ENCODE measurements at regions not wholly inside any gene's neighbourhood (a gene's known extent, or its start where the extent isn't known, plus 50 kb on each side); places are given as distances from the start of the nearest gene placed in this dataset.

GRCh38 chr22:25396615-25397200 lies 167.8 kb upstream of the GRK3 start:
- Histone ChIP-seq H3K27ac (ENCODE audit: low read depth in 1 of 2, low read length in 2 of 2) (peak overlapping the region in 1 of 2 donors; percentile 27), H3K4me3 (ENCODE audit: low read depth in 1 of 3, low read length in 3 of 3) (no peak overlapping the region), H3K9me3 (ENCODE audit: control insufficient read depth in 4 of 4, low read length in 3 of 4) (no peaks in the 10 kb centered on the region), H3K36me3 (ENCODE audit: control insufficient read depth in 4 of 4, insufficient read depth in 3 of 4, low read depth in 1 of 4, low read length in 3 of 4) (no peaks in the 10 kb centered on the region), H3K9ac (ENCODE audit: low read depth in 1 of 2, low read length in 2 of 2) (no peak overlapping the region), H3K4me1 (ENCODE audit: control insufficient read depth in 4 of 4, insufficient read depth in 4 of 4, low read length in 3 of 4) (peaks cover 27 to 59% (median 40%) of the 10 kb centered on the region in 4 donors), H3K27me3 (ENCODE audit: control insufficient read depth in 4 of 4, insufficient read depth in 4 of 4, low read length in 3 of 4) (no peaks in the 10 kb centered on the region)
- WGBS, result 52% methylated on average over 10 of the region's 10 CpGs
- no peak for DNase-seq (ENCODE audit: low spot score)
- TF ChIP-seq MAX (IDR thresholded peaks at IDR 0.05), result peak; percentile 34
- no peak for TF ChIP-seq NR2F2 (IDR thresholded peaks at IDR 0.05)
- peak; percentile 80 for TF ChIP-seq SP1 (IDR thresholded peaks at IDR 0.05)
- no peak for TF ChIP-seq FOXA2 (IDR thresholded peaks at IDR 0.05)
- TF ChIP-seq EGR1 (IDR thresholded peaks at IDR 0.05; ENCODE audit: low read depth in 2 of 2), result no peak
- TF ChIP-seq CTCF (IDR thresholded peaks at IDR 0.05; ENCODE audit: low read depth, low read length, missing input control), result no peak
- no peak for TF ChIP-seq FOXA1 (IDR thresholded peaks at IDR 0.05)
- peak; percentile 19 for TF ChIP-seq YY1 (IDR thresholded peaks at IDR 0.05)
- TF ChIP-seq HNF4A (conservative IDR thresholded peaks at IDR 0.05), result peak; percentile 86 to 87
- TF ChIP-seq REST (IDR thresholded peaks at IDR 0.05), result no peak
- TF ChIP-seq ZBTB33 (IDR thresholded peaks at IDR 0.05), result no peak
- TF ChIP-seq JUND (IDR thresholded peaks at IDR 0.05), result peak; percentile 56 to 63
- TF ChIP-seq TAF1 (conservative IDR thresholded peaks at IDR 0.05), result no peak
- no peak for TF ChIP-seq GABPA (IDR thresholded peaks at IDR 0.05 in 1 of 2, conservative IDR thresholded peaks at IDR 0.05 in 1 of 2)
- peak; percentile 74 for TF ChIP-seq HNF4G (IDR thresholded peaks at IDR 0.05)
- peak in 1 of 2 donors; percentile 35 for TF ChIP-seq RAD21 (IDR thresholded peaks at IDR 0.05)
- TF ChIP-seq ATF3 (IDR thresholded peaks at IDR 0.05), result peak; percentile 11
- TF ChIP-seq RXRA (IDR thresholded peaks at IDR 0.05), result peak; percentile 89 to 91
